ENCODE measurements at regions not wholly inside any gene's neighbourhood (a gene's known extent, or its start where the extent isn't known, plus 50 kb on each side); places are given as distances from the start of the nearest gene placed in this dataset.

- intact Hi-C loops (cut with DNase I): no loop called here
- Histone ChIP-seq H3K27ac (no peak overlapping the region), H3K9me3 (no peaks in the 10 kb centered on the region), H3K36me3 (no peaks in the 10 kb centered on the region), H3K4me3 (no peak overlapping the region), H3K4me1 (no peaks in the 10 kb centered on the region), H3K27me3 (ENCODE audit: low read depth) (no peaks in the 10 kb centered on the region)
- no peak for TF ChIP-seq CTCF (IDR thresholded peaks at IDR 0.05)
- ATAC-seq: no peak
- no peak for DNase-seq
Measured at GRCh38 chr17:27082023-27082774, 211.7 kb upstream of the WSB1 start.

GRCh38 chr17:27082775-27083154 lies 211.1 kb upstream of the WSB1 start:
- Histone ChIP-seq H3K36me3 (no peaks in the 10 kb centered on the region), H3K9me3 (no peaks in the 10 kb centered on the region), H3K4me1 (no peaks in the 10 kb centered on the region), H3K27ac (no peak overlapping the region), H3K27me3 (ENCODE audit: low read depth) (no peaks in the 10 kb centered on the region), H3K4me3 (no peak overlapping the region)
- no peak for ATAC-seq
- intact Hi-C loops (cut with DNase I): no loop called here
- no peak for DNase-seq
- no peak for TF ChIP-seq CTCF (IDR thresholded peaks at IDR 0.05)

- ATAC-seq: no peak
- H3K27me3 ChIP-seq (ENCODE audit: low read depth): no peaks in the 10 kb centered on the region
- no peaks in the 10 kb centered on the region for H3K36me3 ChIP-seq
- DNase-seq: no peak
- H3K9me3 ChIP-seq: no peaks in the 10 kb centered on the region
- H3K4me1 ChIP-seq: no peaks in the 10 kb centered on the region
- no peak overlapping the region for H3K4me3 ChIP-seq
- TF ChIP-seq CTCF (IDR thresholded peaks at IDR 0.05): no peak
- intact Hi-C loops (cut with DNase I): no loop called here
- H3K27ac ChIP-seq: no peak overlapping the region
Measured at GRCh38 chr17:27083408-27084185, 210.3 kb upstream of the WSB1 start.

GRCh38 chr17:27085517-27085916 lies 208.4 kb upstream of the WSB1 start:
- Histone ChIP-seq H3K9me3 (no peaks in the 10 kb centered on the region), H3K36me3 (no peaks in the 10 kb centered on the region), H3K27me3 (ENCODE audit: low read depth) (no peaks in the 10 kb centered on the region), H3K4me1 (no peaks in the 10 kb centered on the region), H3K4me3 (no peak overlapping the region), H3K27ac (no peak overlapping the region)
- no peak for ATAC-seq
- intact Hi-C loops (cut with DNase I): no loop called here
- TF ChIP-seq CTCF (IDR thresholded peaks at IDR 0.05): no peak
- DNase-seq: no peak

GRCh38 chr17:27086526-27086925 lies 207.4 kb upstream of the WSB1 start:
- H3K27ac ChIP-seq: no peak overlapping the region
- H3K4me3 ChIP-seq: no peak overlapping the region
- no peaks in the 10 kb centered on the region for H3K9me3 ChIP-seq
- intact Hi-C loops (cut with DNase I): no loop called here
- no peaks in the 10 kb centered on the region for H3K27me3 ChIP-seq (ENCODE audit: low read depth)
- DNase-seq (no peak), ATAC-seq (no peak)
- H3K36me3 ChIP-seq: no peaks in the 10 kb centered on the region
- no peaks in the 10 kb centered on the region for H3K4me1 ChIP-seq
- no peak for TF ChIP-seq CTCF (IDR thresholded peaks at IDR 0.05)

Data from lower lobe of right lung (tissue), 2 donors.